Activated T-helper 17 cell treated with anti-CD3 and anti-CD28 coated beads, Interleukin-2, amount 50 U/mL, for 72 hours (primary cell): ENCODE measurements at regions not wholly inside any gene's neighbourhood (a gene's known extent, or its start where the extent isn't known, plus 50 kb on each side); places are given as distances from the start of the nearest gene placed in this dataset.

Experiments
- ATAC-seq: fragments of 150-1000 bp; cut with Tn5 transposase; replicated peaks from 2 replicates; pipeline ENCODE4 v1.10.0; 2021; ENCODE audit warnings: mild to moderate bottlenecking, moderate library complexity
- H3K27ac Mint-ChIP-seq: one replicate; pipeline ENCODE4 v1.8.0; 2022; ENCODE audit warnings: mixed read lengths
- H3K27me3 Mint-ChIP-seq: one replicate; pipeline ENCODE4 v1.8.0; 2022; ENCODE audit warnings: mixed read lengths
- H3K36me3 Mint-ChIP-seq: one replicate; pipeline ENCODE4 v1.8.0; 2022; ENCODE audit warnings: low read depth, mild to moderate bottlenecking, mixed read lengths
- H3K4me1 Mint-ChIP-seq: one replicate; pipeline ENCODE4 v1.8.0; 2022; ENCODE audit warnings: mixed read lengths
- H3K4me3 Mint-ChIP-seq: one replicate; pipeline ENCODE4 v1.8.0; 2022; ENCODE audit warnings: mild to moderate bottlenecking, mixed read lengths
- H3K9me3 Mint-ChIP-seq: one replicate; pipeline ENCODE4 v1.8.0; 2022; ENCODE audit warnings: mixed read lengths

DNA sequence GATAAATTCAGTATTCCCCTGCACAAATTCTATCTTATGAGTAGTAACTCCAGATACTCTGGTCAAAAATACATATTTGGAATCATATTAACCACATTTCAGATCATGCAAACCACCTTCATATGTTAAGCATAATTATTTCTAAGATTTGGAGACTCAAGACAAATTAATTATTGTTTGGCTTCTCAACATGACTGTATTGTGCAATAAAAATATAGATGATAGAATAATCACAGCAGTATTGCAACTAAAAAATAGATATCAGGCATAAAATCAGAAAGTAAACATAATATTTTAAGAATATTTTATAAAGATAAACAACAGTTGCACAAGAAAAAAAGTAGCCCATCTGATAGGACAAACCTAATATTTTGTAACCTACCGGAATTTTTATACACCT, 1767.6 kb upstream of the NUDT12 start:
- H3K36me3 Mint-ChIP-seq, result no peaks in the 10 kb centered on the region
- H3K27ac Mint-ChIP-seq, result no peak overlapping the region
- no peaks in the 10 kb centered on the region for H3K4me1 Mint-ChIP-seq
- peaks cover 18% of the 10 kb centered on the region for H3K9me3 Mint-ChIP-seq
- H3K27me3 Mint-ChIP-seq, result no peaks in the 10 kb centered on the region
- no peak for ATAC-seq
- no peak overlapping the region for H3K4me3 Mint-ChIP-seq

DNA sequence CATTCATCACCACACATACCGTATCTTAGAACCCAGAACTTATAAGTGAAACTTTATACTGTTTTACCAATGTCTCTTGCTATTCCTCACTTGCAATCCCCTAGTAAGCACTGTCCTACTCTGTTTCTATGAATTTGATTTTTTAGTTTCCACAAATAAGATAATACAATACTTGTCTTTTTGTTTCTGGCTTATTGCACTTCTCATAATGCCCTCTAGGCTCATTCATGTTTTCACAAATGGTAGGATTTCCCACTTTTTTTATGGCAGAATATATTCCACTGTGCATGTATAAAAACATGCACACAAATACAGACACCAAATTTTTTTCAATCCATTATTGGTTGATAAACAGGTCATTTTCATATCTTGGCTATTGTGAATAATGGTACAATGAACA, 1742.3 kb upstream of the NUDT12 start:
- ATAC-seq, result no peak
- Mint-ChIP-seq H3K4me3 (no peak overlapping the region), H3K27ac (no peak overlapping the region)

DNA sequence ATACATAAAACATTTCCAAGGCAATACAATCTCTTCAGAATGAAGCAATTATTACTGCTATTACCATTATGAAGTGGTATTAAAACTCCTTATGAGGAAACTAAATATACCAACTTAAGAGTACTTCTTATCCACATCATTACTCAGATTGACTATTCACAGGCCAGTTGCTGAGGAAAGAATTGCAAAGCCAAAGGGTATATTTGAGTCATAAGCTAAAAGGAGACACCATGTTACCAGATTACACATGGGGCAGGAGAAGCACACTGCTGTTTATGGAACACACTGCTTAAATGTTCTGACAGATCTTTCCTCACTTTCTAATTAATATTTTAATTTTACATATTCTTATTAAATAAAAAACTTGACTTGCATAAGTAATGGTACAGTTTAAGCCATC, 1726.4 kb upstream of the NUDT12 start:
- no peaks in the 10 kb centered on the region for H3K27me3 Mint-ChIP-seq
- no peaks in the 10 kb centered on the region for H3K36me3 Mint-ChIP-seq
- H3K9me3 Mint-ChIP-seq, result peaks cover 19% of the 10 kb centered on the region
- H3K4me3 Mint-ChIP-seq, result no peak overlapping the region
- ATAC-seq, result no peak
- no peak overlapping the region for H3K27ac Mint-ChIP-seq
- no peaks in the 10 kb centered on the region for H3K4me1 Mint-ChIP-seq

More for the DNA sequence above, 1742.3 kb upstream of the NUDT12 start:
- H3K27me3 Mint-ChIP-seq, result no peaks in the 10 kb centered on the region
- H3K4me1 Mint-ChIP-seq, result no peaks in the 10 kb centered on the region
- H3K36me3 Mint-ChIP-seq, result no peaks in the 10 kb centered on the region
- peaks cover 3% of the 10 kb centered on the region for H3K9me3 Mint-ChIP-seq

DNA sequence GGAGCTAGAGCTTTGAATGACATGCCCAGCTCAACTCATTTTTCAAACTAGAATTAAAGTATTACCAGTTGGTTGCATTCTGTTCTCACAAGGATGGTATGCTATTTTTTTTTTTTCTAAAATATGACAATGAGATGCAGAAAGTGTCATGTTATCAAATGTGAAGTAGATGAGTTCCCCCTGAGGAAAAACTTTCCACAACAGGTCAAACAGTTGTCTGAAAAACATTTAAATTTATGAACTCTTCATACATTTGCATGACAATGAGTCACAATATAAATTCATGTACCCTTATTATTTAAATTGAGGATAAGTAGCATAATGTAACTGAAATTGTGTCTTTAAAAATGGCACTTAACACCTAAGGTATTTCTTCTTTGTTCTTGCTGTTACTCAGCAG, 1720.5 kb upstream of the NUDT12 start:
- H3K36me3 Mint-ChIP-seq, result no peaks in the 10 kb centered on the region
- H3K27ac Mint-ChIP-seq, result no peak overlapping the region
- H3K4me3 Mint-ChIP-seq, result no peak overlapping the region
- no peak for ATAC-seq
- H3K4me1 Mint-ChIP-seq, result no peaks in the 10 kb centered on the region
- peaks cover 18% of the 10 kb centered on the region for H3K9me3 Mint-ChIP-seq
- H3K27me3 Mint-ChIP-seq, result no peaks in the 10 kb centered on the region

DNA sequence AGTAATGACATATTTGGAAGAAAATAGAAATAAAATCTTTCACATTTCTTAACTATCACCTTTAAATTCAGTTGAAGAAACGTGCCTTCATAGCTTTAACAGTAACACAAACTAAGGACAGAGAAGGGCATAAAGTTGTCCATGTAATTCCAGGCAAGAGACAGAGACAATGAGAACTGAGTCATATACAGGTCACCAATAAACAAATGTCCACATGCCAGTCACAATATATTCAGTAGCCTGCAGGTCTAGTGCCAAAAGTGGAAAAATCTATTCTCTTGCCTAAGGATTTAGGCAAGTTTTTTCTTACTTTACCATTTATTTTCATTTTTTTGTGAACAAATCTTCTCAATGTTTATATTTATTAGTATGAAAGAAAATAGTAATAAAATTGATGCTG, 1711.5 kb upstream of the NUDT12 start:
- no peaks in the 10 kb centered on the region for H3K4me1 Mint-ChIP-seq
- H3K27me3 Mint-ChIP-seq, result no peaks in the 10 kb centered on the region

DNA sequence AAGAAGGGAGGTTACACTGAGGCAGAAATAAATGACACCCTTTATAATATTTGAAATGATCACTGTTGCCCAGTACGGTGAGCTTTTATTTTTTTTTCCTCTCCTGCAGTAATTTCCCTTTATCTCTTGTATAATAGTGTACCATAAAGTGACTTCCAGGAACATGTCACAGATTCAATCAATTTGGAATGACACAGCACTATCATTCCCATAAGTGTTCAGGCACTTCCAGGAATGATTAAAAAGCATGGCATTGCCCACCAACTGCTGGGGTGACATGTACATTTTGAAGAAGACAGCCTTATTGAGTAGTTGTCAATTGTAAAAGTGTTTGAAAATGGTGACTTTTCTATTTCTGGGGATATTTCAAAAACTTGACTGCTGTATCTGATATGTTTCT, 1700.9 kb upstream of the NUDT12 start:
- Mint-ChIP-seq H3K27me3 (no peaks in the 10 kb centered on the region), H3K4me3 (no peak overlapping the region), H3K27ac (no peak overlapping the region), H3K9me3 (peaks cover 22% of the 10 kb centered on the region), H3K4me1 (no peaks in the 10 kb centered on the region), H3K36me3 (no peaks in the 10 kb centered on the region)
- ATAC-seq, result no peak

More for the DNA sequence above, 1711.5 kb upstream of the NUDT12 start:
- Mint-ChIP-seq H3K4me3 (no peak overlapping the region), H3K27ac (no peak overlapping the region), H3K36me3 (no peaks in the 10 kb centered on the region), H3K9me3 (peaks cover 8% of the 10 kb centered on the region)
- ATAC-seq, result no peak

DNA sequence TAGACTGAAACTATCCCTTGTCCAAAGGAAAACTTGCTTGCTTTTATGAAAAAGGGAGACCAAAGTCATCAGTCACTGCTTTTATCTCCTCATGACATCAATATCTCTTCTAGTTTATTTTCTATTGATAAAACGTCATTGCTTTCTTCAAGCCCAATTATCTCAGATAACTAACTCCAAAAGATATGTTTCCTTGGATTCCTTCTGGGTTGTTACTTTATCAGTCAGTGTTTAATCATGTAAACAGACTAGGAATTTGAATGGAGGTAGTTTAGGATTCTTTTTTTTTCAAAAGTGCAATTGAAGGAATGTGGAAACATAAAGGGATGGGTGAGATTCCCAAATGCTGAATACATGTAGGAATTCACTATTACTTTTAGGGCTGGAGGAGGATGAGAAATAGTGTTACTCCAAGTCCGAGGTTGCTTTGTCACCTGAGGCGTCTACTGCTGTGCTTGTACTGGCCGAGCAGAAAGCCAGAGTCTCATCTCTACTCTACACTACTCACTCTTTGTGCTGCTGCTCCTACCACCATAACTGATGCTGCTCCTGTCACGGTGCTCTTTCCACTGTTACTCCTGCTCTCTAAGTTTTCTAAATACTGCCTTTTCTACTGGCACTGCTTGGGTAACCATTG, 1697.1 kb upstream of the NUDT12 start:
- H3K27ac Mint-ChIP-seq, result no peak overlapping the region
- H3K4me3 Mint-ChIP-seq, result no peak overlapping the region
- no peak for ATAC-seq
- peaks cover 27% of the 10 kb centered on the region for H3K9me3 Mint-ChIP-seq
- no peaks in the 10 kb centered on the region for H3K4me1 Mint-ChIP-seq
- H3K27me3 Mint-ChIP-seq, result no peaks in the 10 kb centered on the region
- no peaks in the 10 kb centered on the region for H3K36me3 Mint-ChIP-seq

DNA sequence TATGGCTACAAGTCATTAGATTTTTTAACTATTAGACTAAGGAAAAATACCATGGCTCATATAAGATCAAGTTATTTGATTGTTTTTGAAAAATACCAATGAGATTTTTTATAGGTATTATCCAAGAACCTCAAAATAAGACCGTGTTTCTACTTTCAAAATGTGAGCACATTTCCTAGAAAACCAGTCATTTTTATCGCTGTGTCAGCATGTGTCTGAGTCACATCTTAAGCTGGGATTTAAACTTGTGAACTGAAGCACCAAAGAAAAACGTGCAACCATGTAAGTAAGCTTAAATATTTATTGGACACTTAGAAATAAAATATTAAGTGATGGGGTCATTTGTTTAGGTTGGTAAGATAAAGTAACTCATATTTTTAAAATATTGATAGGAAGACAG, 1676.0 kb upstream of the NUDT12 start:
- Mint-ChIP-seq H3K27me3 (no peaks in the 10 kb centered on the region), H3K4me1 (no peaks in the 10 kb centered on the region), H3K4me3 (no peak overlapping the region), H3K9me3 (peaks cover 6% of the 10 kb centered on the region), H3K27ac (no peak overlapping the region), H3K36me3 (no peaks in the 10 kb centered on the region)
- ATAC-seq, result no peak

DNA sequence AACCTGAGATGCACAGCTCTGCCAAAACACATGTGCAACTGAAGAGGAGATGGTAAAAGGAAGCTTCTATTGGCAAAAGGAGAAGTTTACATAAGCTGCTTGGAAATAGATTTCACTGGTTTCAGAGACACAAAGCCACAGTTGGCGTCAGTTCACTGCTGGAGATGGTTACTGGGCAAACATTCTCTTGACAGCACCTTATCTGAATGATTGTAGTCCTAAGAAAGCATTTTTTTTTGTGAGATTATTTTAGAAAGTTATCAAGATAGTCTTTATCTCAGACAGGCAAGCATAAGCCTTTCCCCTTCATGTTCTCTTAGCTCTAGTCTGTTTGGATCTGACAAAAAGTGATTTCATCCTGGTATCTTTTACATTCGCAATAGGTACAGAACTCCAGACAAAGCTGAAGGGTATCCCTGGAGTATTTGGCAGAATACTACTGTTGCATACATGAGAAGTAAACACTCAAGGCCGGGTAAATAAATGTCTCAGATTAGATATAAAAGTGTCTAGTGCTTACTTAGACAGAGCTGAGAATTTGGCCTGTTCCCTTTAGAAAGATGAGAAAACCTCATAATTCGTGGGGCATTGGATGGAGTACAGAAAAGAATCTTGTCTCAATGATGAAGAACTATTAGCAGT, 1668.0 kb upstream of the NUDT12 start:
- H3K27ac Mint-ChIP-seq, result no peak overlapping the region
- H3K9me3 Mint-ChIP-seq, result peaks cover 4% of the 10 kb centered on the region
- no peaks in the 10 kb centered on the region for H3K4me1 Mint-ChIP-seq
- no peak for ATAC-seq
- H3K27me3 Mint-ChIP-seq, result no peaks in the 10 kb centered on the region
- no peaks in the 10 kb centered on the region for H3K36me3 Mint-ChIP-seq
- H3K4me3 Mint-ChIP-seq, result no peak overlapping the region

DNA sequence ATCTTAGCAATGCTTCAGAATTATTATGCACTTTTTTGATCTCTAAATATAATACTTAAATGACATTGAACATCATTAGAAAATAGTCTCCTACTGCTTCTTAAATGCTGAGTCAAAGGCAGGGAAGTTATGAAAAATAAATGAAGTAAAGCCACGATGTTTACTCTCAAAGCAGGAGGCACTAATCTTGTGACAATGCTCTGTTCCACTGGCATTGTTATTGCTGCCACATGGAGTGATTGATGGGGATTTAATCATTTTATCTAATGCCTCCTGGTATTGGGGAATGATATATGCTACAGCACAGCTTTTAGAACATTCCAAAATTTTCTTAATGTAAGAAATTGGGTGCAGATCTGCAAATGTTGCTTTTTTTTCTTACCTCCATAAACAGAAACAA, 1655.4 kb upstream of the NUDT12 start:
- no peaks in the 10 kb centered on the region for H3K27me3 Mint-ChIP-seq
- no peaks in the 10 kb centered on the region for H3K36me3 Mint-ChIP-seq
- peaks cover 7% of the 10 kb centered on the region for H3K9me3 Mint-ChIP-seq
- no peak overlapping the region for H3K4me3 Mint-ChIP-seq
- no peak overlapping the region for H3K27ac Mint-ChIP-seq
- no peaks in the 10 kb centered on the region for H3K4me1 Mint-ChIP-seq
- ATAC-seq, result no peak

DNA sequence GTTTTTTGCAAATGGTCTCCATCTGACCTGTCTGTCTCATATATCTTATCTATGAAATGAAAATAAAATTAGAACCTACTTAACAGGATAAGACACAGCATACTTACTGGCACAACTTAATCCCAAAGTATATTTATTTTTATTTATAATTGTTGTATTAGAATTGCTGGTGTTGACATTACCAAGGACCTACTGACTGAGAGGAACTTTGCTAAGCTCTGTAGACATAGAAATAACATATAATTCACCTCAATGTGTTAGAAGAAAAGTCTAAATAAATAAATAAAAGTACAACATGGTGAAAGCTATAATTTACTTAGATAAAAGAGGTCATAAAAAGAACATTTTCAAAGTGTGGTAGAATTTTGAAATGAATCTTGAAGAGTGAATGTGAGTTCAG, 1650.5 kb upstream of the NUDT12 start:
- ATAC-seq, result no peak
- no peaks in the 10 kb centered on the region for H3K36me3 Mint-ChIP-seq
- H3K9me3 Mint-ChIP-seq, result peaks cover 6% of the 10 kb centered on the region
- no peak overlapping the region for H3K27ac Mint-ChIP-seq
- H3K4me1 Mint-ChIP-seq, result no peaks in the 10 kb centered on the region
- no peak overlapping the region for H3K4me3 Mint-ChIP-seq
- no peaks in the 10 kb centered on the region for H3K27me3 Mint-ChIP-seq

DNA sequence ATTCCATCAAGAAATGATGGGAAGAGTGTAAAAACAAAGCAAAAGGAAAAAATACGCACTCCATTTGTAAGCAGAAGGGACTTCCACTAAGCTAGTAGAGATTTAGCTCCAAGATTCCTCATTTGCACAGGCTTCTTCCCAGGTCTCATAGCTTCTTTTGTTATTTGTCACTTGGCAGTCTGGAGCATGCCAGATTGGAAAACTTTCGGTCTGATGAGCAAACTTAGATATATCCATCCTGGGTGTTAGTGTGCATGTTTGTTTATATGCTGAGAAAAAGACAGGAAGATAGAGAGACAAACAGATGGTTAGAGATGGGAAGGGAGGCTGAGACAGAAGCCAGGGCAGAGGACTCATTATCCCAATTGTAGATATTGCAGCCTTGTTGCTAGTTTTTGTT, 1644.5 kb upstream of the NUDT12 start:
- H3K36me3 Mint-ChIP-seq, result no peaks in the 10 kb centered on the region
- no peaks in the 10 kb centered on the region for H3K27me3 Mint-ChIP-seq
- no peaks in the 10 kb centered on the region for H3K4me1 Mint-ChIP-seq
- ATAC-seq, result no peak
- H3K4me3 Mint-ChIP-seq, result no peak overlapping the region
- peaks cover under 1% of the 10 kb centered on the region for H3K9me3 Mint-ChIP-seq
- no peak overlapping the region for H3K27ac Mint-ChIP-seq

DNA sequence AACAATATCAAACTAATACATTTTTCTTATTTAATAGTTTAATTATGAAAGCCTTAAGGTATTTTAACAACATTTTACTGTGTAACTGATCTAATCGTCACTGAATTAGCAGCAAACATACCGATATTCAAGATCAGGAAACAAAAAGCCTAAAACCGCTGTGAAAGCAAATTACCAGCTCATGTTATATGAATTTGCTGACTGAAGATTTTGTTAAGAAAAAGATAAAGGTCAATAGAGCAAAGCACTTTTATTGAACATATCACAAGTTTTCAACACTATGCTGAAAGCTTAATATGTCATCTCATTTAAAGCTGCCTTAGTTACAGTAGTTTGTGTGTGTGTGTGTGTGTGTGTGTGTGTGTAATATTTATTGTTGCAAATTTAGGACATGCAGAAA, 1634.9 kb upstream of the NUDT12 start:
- Mint-ChIP-seq H3K27ac (no peak overlapping the region), H3K9me3 (peaks cover 9% of the 10 kb centered on the region), H3K4me1 (no peaks in the 10 kb centered on the region), H3K27me3 (no peaks in the 10 kb centered on the region), H3K4me3 (no peak overlapping the region), H3K36me3 (no peaks in the 10 kb centered on the region)
- ATAC-seq, result no peak

DNA sequence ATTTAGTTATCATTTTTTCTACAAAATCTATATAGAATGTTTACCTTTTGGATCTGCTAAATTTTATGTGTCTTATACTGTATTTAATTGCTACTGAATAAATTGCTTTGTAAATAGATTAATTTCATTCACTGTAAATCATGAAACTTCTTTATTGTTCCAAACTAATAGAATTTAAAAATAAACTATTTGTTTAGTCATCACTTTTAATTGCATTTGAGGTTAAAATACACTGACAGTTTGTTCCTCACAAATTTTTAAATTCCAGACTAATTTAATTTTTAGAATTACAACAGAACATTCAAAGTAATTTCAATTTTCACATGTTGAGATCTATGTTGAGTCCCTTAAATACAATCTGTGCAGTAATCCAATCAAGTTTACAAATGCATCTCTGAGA, 1633.2 kb upstream of the NUDT12 start:
- Mint-ChIP-seq H3K9me3 (peaks cover 3% of the 10 kb centered on the region), H3K36me3 (no peaks in the 10 kb centered on the region), H3K27me3 (no peaks in the 10 kb centered on the region), H3K4me3 (no peak overlapping the region), H3K27ac (no peak overlapping the region), H3K4me1 (no peaks in the 10 kb centered on the region)
- no peak for ATAC-seq

DNA sequence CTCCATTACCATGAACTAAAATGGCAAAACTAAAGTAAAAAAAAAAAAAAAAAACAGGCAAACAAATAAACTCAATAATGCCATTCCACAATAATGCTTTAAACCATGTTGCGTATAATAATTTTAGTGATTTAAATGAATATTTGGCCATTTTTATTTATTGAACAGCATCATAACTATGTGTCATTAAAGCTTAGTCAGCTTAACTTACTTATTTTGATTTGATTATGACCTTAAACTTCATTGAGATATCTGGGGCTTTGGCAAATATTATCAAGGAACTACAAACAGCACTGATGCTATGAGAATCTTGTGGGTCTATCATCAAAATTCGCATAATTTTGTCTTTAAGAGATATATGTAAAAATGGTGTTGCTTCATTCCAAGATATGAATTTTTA, 1610.3 kb upstream of the NUDT12 start:
- Mint-ChIP-seq H3K27me3 (no peaks in the 10 kb centered on the region), H3K27ac (no peak overlapping the region), H3K9me3 (peaks cover 21% of the 10 kb centered on the region), H3K4me1 (no peaks in the 10 kb centered on the region), H3K4me3 (no peak overlapping the region), H3K36me3 (no peaks in the 10 kb centered on the region)
- no peak for ATAC-seq

DNA sequence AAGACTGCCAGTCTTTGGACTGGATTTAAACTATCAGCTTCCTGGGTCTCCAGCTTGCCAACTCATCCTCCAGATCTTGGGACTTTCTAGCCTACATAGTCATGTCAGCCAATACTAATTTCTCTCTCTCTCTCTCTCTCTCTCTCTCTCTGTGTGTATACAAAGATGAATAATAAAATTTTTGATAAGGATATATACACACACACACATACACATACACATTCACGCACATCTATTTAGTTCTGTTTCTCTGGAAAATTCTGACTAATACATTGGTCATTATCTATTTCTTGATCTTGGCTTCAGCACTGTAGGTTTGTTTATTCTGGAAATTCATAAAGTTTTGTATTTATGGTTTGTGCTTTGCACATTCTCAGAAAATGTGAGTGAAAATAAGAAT, 1606.2 kb upstream of the NUDT12 start:
- Mint-ChIP-seq H3K9me3 (peaks cover 18% of the 10 kb centered on the region), H3K4me1 (no peaks in the 10 kb centered on the region), H3K36me3 (no peaks in the 10 kb centered on the region), H3K4me3 (no peak overlapping the region), H3K27me3 (no peaks in the 10 kb centered on the region), H3K27ac (no peak overlapping the region)
- ATAC-seq, result no peak
